Upper lobe of left lung (tissue), 4 donors: ENCODE measurements at regions not wholly inside any gene's neighbourhood (a gene's known extent, or its start where the extent isn't known, plus 50 kb on each side); places are given as distances from the start of the nearest gene placed in this dataset.

Experiments
- CTCF ChIP-seq, 6 experiments: fragments of 450-650 bp in 4 of 6; fragments of 200-600 bp in 2 of 6; sonication (generic) in 2 of 6; IDR thresholded peaks; one replicate each; pipeline ENCODE4 v1.5.1; 2016 to 2019; ENCODE audit warnings: antibody characterized with exemption in 6 of 6
- POLR2A ChIP-seq, 4 donors: fragments of 450-650 bp; IDR thresholded peaks; one replicate each; pipeline ENCODE4 v1.5.1; 2016 to 2017; ENCODE audit warnings: antibody characterized with exemption in 4 of 4, mild to moderate bottlenecking in 2 of 4

- TF ChIP-seq CTCF (IDR thresholded peaks at IDR 0.05) (no peak), POLR2A (IDR thresholded peaks at IDR 0.05) (no peak)
These were observed 106.5 kb upstream of the SATB1 start for GRCh38 chr3:18531662-18532061.
